ENCODE measurements at regions not wholly inside any gene's neighbourhood (a gene's known extent, or its start where the extent isn't known, plus 50 kb on each side); places are given as distances from the start of the nearest gene placed in this dataset.

DNA sequence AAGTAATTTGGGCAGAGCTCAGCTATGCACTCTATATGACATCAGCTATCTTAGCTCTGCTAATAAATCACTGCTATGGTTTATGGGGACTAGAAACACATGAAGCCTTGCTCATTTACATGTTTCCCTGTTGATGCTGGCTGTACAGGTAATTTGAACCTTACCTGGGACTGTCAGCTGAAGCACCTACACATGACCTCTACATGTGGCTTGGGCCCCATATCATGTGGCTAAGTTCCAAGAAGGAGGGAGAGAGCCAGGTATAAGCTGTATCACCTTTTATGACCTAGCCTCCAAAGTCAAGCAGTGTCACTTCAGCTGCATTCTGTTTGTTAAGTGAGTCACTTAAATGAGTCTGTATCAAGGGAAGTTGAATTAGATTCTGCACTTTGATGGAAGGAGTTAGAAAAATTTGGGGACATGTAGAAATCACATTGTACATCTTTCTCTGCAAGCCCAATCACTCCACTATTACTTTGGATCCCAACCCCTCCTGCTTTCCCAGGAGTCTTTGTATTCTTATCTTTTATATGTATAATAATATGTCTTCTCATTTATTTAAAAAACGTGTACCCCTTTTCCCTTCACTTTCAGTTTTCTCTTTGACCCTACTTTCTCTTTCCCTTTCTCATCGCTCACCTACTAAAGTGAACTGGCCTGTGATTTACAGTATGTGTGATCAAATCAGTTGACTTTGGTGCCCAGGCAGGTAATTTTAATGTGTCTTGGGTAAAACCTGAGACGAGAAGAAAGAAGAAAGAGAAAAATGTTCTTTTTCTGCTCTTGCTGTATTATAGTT is 53.4 kb upstream of the PRKACB start:
- DNase-seq = no peak

GRCh38 chr1:84089867-84090266 is 54.2 kb upstream of the PRKACB start:
- no peak for DNase-seq

DNA sequence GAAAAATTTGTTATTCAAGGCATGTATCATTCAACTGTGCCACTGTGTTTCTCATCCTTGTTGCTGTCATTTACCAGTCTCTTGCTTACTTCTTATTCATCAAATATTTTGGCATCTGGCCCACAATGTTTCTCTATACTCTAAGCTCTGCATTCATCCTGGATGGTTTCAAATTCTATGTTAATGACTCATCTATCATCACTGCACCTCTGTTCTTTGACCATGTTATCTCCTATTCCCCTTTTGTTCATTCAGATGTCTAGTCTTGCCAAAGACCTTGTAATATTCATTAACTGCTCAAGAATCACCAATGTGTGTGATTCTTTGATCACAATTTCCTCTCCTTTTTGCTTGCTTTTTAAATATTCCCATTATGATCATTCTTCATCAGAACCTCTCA is 54.6 kb upstream of the PRKACB start:
- no peak for DNase-seq

DNA sequence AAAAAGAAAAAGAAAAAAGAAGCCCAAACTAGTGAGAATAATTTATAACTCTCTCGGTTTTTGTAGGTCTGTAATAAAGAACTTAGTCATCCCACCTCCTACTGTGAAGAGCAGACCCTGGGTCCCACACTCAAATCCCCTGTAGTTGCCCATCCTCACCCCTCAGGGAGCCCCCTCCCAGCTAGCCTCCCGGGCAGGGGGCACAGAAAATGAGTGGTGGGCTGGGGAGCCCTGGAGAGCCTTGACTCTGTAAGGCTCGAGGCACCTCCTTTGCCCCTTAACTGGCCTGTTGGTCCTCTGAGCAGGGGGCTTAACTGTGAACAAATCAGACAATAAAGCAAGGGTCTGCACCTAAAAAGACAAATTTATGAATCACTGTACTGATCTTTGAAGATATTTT is 57.5 kb upstream of the PRKACB start:
- no peak for DNase-seq

- no peak for DNase-seq
Measured at GRCh38 chr1:84086189-84086588, 57.9 kb upstream of the PRKACB start.

- DNase-seq = no peak
Measured at GRCh38 chr1:84083307-84083706, 60.8 kb upstream of the PRKACB start.

DNA sequence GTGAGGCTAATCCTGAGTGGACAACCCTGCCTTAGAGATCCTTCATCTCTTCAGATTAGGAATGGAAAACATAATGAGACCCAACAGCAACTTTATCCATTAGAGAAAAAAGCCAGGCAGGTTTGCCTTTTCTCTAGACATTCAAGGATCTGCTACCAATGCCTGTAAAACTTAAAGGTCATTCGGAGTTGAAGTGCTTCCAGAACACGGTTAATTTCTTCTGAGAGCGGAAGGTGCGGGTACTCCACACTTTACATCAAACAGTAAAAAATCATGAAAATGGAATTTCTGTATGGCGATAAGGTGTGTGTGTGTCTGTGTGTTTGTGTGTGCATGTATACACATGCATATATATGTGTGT is 65.2 kb upstream of the PRKACB start:
- no peak for DNase-seq

GRCh38 chr1:84078108-84078841 is 65.8 kb upstream of the PRKACB start:
- DNase-seq = peak; percentile 36

DNA sequence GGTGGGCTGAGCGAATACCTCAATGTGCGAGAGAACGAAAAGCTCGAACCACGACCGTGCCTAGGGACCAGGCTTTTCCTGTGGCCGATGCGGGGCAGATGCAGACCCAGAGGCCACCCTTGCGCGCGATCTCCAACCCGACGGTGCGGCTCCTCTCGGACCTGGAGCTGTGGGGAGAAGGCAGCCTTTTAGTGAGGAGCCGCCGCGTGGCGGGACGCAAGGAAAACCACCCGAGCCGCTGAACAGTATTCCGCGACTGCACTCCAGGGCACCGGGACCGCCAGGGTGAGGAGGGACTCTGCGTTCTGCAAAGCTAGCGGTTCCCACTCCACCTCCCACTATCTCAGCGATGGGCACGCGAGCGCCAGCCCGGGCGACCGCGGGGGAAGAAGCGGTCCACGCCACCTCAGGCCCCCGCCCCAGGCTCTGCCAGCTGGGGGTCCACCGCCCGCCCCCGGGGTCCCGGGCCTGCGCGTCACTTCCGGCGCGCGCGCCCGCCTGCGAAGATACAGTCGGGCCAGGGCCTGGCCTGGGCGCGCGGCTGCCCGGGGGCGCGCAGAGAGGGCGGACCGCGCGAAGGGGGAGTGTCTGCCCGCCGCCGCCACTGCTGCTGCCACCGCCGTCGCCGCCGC is 66.5 kb upstream of the PRKACB start:
- DNase-seq = peak; percentile 76

DNA sequence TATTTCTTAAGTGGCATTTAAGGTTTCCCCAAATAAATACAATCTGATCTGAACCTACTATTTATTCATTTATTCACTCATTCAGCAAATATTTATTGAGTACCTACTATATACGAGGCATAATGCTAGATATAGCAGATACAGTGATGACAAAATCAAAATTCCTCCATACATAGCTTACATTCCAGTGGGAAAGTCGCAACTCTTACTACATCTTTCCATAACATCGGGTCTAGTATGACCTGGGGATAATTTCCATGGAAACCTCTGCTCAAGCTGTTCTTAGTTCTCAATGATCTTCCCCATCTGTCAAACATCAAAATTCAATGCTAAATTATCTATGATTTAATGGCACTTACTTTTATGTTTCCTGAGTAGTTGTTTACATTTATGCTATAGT is 70.8 kb upstream of the PRKACB start:
- DNase-seq = no peak

GRCh38 chr1:84069236-84069845 is 70.4 kb upstream of the TTLL7 start:
- no peak for DNase-seq

DNA sequence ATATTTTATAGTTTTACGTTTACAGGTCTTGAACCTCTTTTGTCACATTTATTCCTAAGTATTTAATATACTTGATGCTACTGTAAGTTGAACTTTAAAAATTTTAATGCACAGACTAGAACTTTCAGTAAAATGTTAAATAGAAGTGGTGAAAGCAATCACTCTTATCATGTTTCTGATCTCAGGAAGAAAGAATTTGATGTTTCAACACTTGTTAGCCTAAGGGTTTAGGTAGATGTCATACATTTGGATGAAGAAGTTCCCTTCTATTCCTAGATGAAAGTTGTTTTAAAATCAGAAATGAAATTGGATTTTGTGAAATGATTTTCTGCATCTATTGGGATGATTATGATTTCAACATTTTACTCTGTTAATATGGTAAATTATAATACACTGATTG is 63.6 kb upstream of the TTLL7 start:
- DNase-seq = no peak

GRCh38 chr1:84061336-84061735 is 62.4 kb upstream of the TTLL7 start:
- DNase-seq = no peak

GRCh38 chr1:84060781-84061180 is 61.8 kb upstream of the TTLL7 start:
- DNase-seq = no peak

DNA sequence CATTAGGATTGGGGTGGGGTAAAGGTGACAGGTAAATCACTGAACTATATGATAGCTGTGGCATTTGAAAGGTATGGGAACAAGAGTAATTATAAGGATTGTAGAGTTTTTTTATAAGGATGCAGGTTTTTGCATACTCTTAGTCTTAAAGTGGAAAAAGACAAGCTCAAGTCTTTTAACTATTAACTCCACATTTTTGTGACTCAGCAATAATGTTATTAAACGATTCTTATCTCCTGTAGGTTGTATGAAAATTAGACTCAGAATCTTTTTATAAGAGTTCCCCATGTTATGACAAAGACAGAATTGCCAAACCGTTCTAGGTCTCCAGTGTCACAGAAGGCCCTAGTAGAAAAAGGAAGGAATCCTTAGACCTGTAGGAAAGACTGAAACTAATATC is 49.9 kb upstream of the TTLL7 start:
- no peak for DNase-seq
